Astrocyte (in vitro differentiated cells and primary cell): ENCODE measurements at regions not wholly inside any gene's neighbourhood (a gene's known extent, or its start where the extent isn't known, plus 50 kb on each side); places are given as distances from the start of the nearest gene placed in this dataset.

ENCODE experiments used
- DNase-seq: peaks from one replicate; pipeline ENCODE4 v3.0.0-alpha.2; 2010; ENCODE audit warnings: low read depth
- FAIRE-seq: peaks from 2 replicates; lab custom pipeline; 2011; peaks lifted over from hg19 to GRCh38; lab: Jason Lieb, UNC
- H2AFZ ChIP-seq: 2 replicates; pipeline ENCODE4 v1.6.0; 2012; ENCODE audit warnings: low read depth, low read length, inconsistent platforms
- H3K27ac ChIP-seq: 2 replicates; pipeline ENCODE4 v1.5.1; 2011; ENCODE audit warnings: low read depth, low read length, inconsistent platforms
- H3K27me3 ChIP-seq: 2 replicates; pipeline ENCODE4 v1.6.0; 2011; ENCODE audit warnings: low read length, inconsistent platforms; ENCODE audit not compliant: insufficient read depth
- H3K36me3 ChIP-seq: 2 replicates; pipeline ENCODE4 v1.5.1; 2011; ENCODE audit warnings: low read length, inconsistent platforms; ENCODE audit not compliant: insufficient read depth
- H3K4me1 ChIP-seq: 2 replicates; pipeline ENCODE4 v1.5.1; 2011; ENCODE audit warnings: low read length, inconsistent platforms; ENCODE audit not compliant: insufficient read depth
- H3K4me2 ChIP-seq: 2 replicates; pipeline ENCODE4 v1.6.0; 2012; ENCODE audit warnings: low read length, inconsistent platforms
- H3K4me3 ChIP-seq: 2 replicates; pipeline ENCODE4 v1.5.1; 2011; ENCODE audit warnings: low read depth, mild to moderate bottlenecking, low read length, inconsistent platforms; ENCODE audit not compliant: insufficient read depth
- H3K79me2 ChIP-seq: 2 replicates; pipeline ENCODE4 v1.6.0; 2012; ENCODE audit warnings: mild to moderate bottlenecking, low read length, inconsistent platforms; ENCODE audit not compliant: insufficient read depth
- H3K9ac ChIP-seq: 2 replicates; pipeline ENCODE4 v1.6.0; 2012; ENCODE audit warnings: mild to moderate bottlenecking, low read length, inconsistent platforms
- H3K9me3 ChIP-seq: 2 replicates; pipeline ENCODE4 v1.5.1; 2012; ENCODE audit warnings: low read depth, mild to moderate bottlenecking, low read length, inconsistent platforms; ENCODE audit not compliant: insufficient read depth
- H4K20me1 ChIP-seq: 2 replicates; pipeline ENCODE4 v1.6.0; 2012; ENCODE audit warnings: low read length, inconsistent platforms; ENCODE audit not compliant: insufficient read depth
- H3K27ac Mint-ChIP-seq: one replicate; pipeline ENCODE4 v1.8.0; 2021; ENCODE audit warnings: mild to moderate bottlenecking, mixed read lengths; ENCODE audit not compliant: unreplicated experiment
- H3K27me3 Mint-ChIP-seq: one replicate; pipeline ENCODE4 v1.8.0; 2021; ENCODE audit warnings: low read depth, mixed read lengths; ENCODE audit not compliant: unreplicated experiment
- H3K36me3 Mint-ChIP-seq: one replicate; pipeline ENCODE4 v1.8.0; 2021; ENCODE audit warnings: low read depth, mixed read lengths; ENCODE audit not compliant: unreplicated experiment
- H3K4me1 Mint-ChIP-seq: one replicate; pipeline ENCODE4 v1.8.0; 2021; ENCODE audit warnings: low read depth, mixed read lengths; ENCODE audit not compliant: unreplicated experiment
- H3K4me3 Mint-ChIP-seq: one replicate; pipeline ENCODE4 v1.8.0; 2021; ENCODE audit warnings: mild to moderate bottlenecking, moderate library complexity, mixed read lengths; ENCODE audit not compliant: unreplicated experiment
- H3K9me3 Mint-ChIP-seq: one replicate; pipeline ENCODE4 v1.8.0; 2021; ENCODE audit warnings: mild to moderate bottlenecking, mixed read lengths; ENCODE audit not compliant: unreplicated experiment
- CTCF ChIP-seq: IDR thresholded peaks from 2 replicates; pipeline ENCODE4 v1.5.1; 2011; ENCODE audit warnings: low read depth, mild to moderate bottlenecking, inconsistent platforms, low read length, moderate library complexity; ENCODE audit not compliant: insufficient read depth
- EZH2 ChIP-seq: IDR thresholded peaks from 2 replicates; pipeline ENCODE4 v1.6.1; 2012; ENCODE audit warnings: mild to moderate bottlenecking, low read length, inconsistent platforms; ENCODE audit not compliant: insufficient read depth

- FAIRE-seq, result peak; percentile 81
- TF ChIP-seq CTCF (no peak), EZH2 (no peak)
- H3K36me3 Mint-ChIP-seq, result no peaks in the 10 kb centered on the region
Observed at GRCh38 chr2:215651412-215651811, 215.5 kb upstream of the FN1 start.

GRCh38 chr2:215644233-215644897 lies 208.5 kb upstream of the FN1 start:
- Mint-ChIP-seq H3K27ac (no peak overlapping the region), H3K36me3 (no peaks in the 10 kb centered on the region), H3K27me3 (no peaks in the 10 kb centered on the region), H3K9me3 (peaks cover 3% of the 10 kb centered on the region), H3K4me3 (no peak overlapping the region), H3K4me1 (no peaks in the 10 kb centered on the region)
- no peaks in the 10 kb centered on the region for H3K4me1 ChIP-seq
- no peak for TF ChIP-seq EZH2
- TF ChIP-seq CTCF, result no peak
- no peaks in the 10 kb centered on the region for H3K27me3 ChIP-seq
- H3K9ac ChIP-seq, result no peak overlapping the region
- no peak overlapping the region for H2AFZ ChIP-seq
- no peaks in the 10 kb centered on the region for H3K36me3 ChIP-seq
- H4K20me1 ChIP-seq, result no peaks in the 10 kb centered on the region
- no peaks in the 10 kb centered on the region for H3K9me3 ChIP-seq
- no peaks in the 10 kb centered on the region for H3K79me2 ChIP-seq
- FAIRE-seq, result no peak
- H3K4me2 ChIP-seq, result no peak overlapping the region
- no peak for DNase-seq
- no peak overlapping the region for H3K27ac ChIP-seq
- H3K4me3 ChIP-seq, result no peak overlapping the region

More at GRCh38 chr2:215651412-215651811, 215.5 kb upstream of the FN1 start:
- Histone ChIP-seq H3K4me3 (no peak overlapping the region), H3K9me3 (no peaks in the 10 kb centered on the region), H3K27me3 (no peaks in the 10 kb centered on the region), H2AFZ (no peak overlapping the region), H3K27ac (no peak overlapping the region), H3K79me2 (no peaks in the 10 kb centered on the region), H4K20me1 (no peaks in the 10 kb centered on the region), H3K4me2 (no peak overlapping the region), H3K36me3 (no peaks in the 10 kb centered on the region), H3K9ac (no peak overlapping the region), H3K4me1 (peaks cover 2% of the 10 kb centered on the region)
- DNase-seq, result no peak
- H3K4me3 Mint-ChIP-seq, result no peak overlapping the region
- peaks cover 20% of the 10 kb centered on the region for H3K4me1 Mint-ChIP-seq
- no peak overlapping the region for H3K27ac Mint-ChIP-seq
- H3K27me3 Mint-ChIP-seq, result no peaks in the 10 kb centered on the region
- H3K9me3 Mint-ChIP-seq, result no peaks in the 10 kb centered on the region

GRCh38 chr2:215638687-215639086 lies 202.8 kb upstream of the FN1 start:
- peak; percentile 37 for FAIRE-seq
- peaks cover 16% of the 10 kb centered on the region for H3K9me3 Mint-ChIP-seq
- H3K27me3 Mint-ChIP-seq, result no peaks in the 10 kb centered on the region

More at GRCh38 chr2:215638687-215639086, 202.8 kb upstream of the FN1 start:
- H3K9ac ChIP-seq, result no peak overlapping the region
- TF ChIP-seq CTCF (no peak), EZH2 (no peak)
- no peak overlapping the region for H3K4me2 ChIP-seq
- no peaks in the 10 kb centered on the region for H4K20me1 ChIP-seq
- H3K36me3 ChIP-seq, result no peaks in the 10 kb centered on the region
- H3K27me3 ChIP-seq, result no peaks in the 10 kb centered on the region
- Mint-ChIP-seq H3K4me3 (no peak overlapping the region), H3K4me1 (peaks cover 3% of the 10 kb centered on the region), H3K27ac (no peak overlapping the region), H3K36me3 (peaks cover 4% of the 10 kb centered on the region)
- H3K79me2 ChIP-seq, result no peaks in the 10 kb centered on the region
- no peak for DNase-seq
- no peak overlapping the region for H3K27ac ChIP-seq
- H3K4me1 ChIP-seq, result peaks cover 6% of the 10 kb centered on the region
- no peaks in the 10 kb centered on the region for H3K9me3 ChIP-seq
- H3K4me3 ChIP-seq, result no peak overlapping the region
- no peak overlapping the region for H2AFZ ChIP-seq
